ENCODE measurements at regions not wholly inside any gene's neighbourhood (a gene's known extent, or its start where the extent isn't known, plus 50 kb on each side); places are given as distances from the start of the nearest gene placed in this dataset.

DNA sequence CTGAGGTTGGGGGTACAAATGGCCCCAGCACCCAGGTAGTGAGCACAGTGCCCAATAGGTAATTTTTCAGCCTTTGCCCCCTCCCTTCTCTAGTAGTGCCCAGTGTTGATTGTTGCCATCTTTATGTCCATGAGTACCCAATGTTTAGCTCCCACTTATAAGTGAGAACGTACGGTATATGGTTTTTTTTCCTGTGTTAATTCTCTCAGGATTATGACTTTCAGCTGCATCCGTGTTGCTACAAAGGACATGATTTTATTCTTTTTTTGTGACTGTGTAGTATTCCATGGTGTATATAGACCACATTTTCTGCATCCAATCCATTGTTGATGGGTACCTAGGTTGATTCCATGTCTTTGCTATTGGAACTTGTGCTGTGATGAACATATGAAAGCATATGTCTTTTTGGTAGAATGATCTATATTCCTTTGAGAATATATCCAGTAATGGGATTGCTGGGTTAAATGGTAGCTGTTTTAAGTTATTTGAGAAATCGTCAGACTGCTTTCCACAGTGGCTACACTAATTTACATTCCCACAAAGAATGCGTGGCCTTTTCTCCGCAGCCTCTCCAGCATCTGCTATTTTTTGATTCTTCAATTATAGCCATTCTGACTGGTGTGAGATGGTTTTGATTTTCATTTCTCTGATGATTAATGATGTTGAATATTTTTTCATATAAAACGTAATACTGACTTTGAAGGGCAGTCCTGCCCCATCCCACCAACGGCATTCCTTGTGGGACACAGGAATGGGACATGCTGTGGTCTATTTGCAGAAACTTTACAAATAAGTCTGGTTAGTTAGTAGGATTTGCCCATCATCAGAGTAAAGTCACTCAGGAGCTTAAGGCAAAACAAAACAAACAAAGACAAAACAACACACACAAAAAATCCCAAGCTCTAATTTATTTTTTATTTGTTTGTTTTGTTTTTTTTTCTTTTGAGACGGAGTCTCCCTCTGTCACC, 135.0 kb downstream of the MYCN start:
- no peak overlapping the region for H3K27ac ChIP-seq (ENCODE audit: insufficient read depth in 1 of 2, low read depth in 1 of 2, low read length in 2 of 2, poor library complexity in 1 of 2, severe bottlenecking in 2 of 2)
- ChIA-PET CTCF (interaction anchor here (0.6 to 1.6 kb wide), 2 partner anchors 14 to 413 kb away, joined by 3 read pairs; no protein-coding TSS in a partner anchor), POLR2A (no interaction called here)
- H3K36me3 ChIP-seq (ENCODE audit: control insufficient read depth in 4 of 4, insufficient read depth in 4 of 4, low read length in 3 of 4): no peaks in the 10 kb centered on the region
- H3K4me3 ChIP-seq (ENCODE audit: control insufficient read depth in 1 of 7, extremely low read depth in 1 of 7, insufficient read depth in 4 of 7, low read depth in 2 of 7, low read length in 6 of 7): no peak overlapping the region
- whole genome bisulfite sequencing (ENCODE audit: insufficient coverage): 100% methylated on average over 1 of the region's 9 CpGs
- no peaks in the 10 kb centered on the region for H3K9me3 ChIP-seq (ENCODE audit: control extremely low read depth in 1 of 5, control insufficient read depth in 4 of 5, insufficient read depth in 2 of 5, low read depth in 1 of 5, low read length in 4 of 5)
- H3K4me1 ChIP-seq (ENCODE audit: control extremely low read depth in 1 of 4, control insufficient read depth in 4 of 4, insufficient read depth in 4 of 4, low read length in 3 of 4): no peaks in the 10 kb centered on the region
- no peak for DNase-seq
- H3K27me3 ChIP-seq (replicated peaks in 2 of 5; ENCODE audit: control insufficient read depth in 4 of 5, insufficient read depth in 5 of 5, low read length in 4 of 5): peaks cover 0 to 2% (median 0%) of the 10 kb centered on the region in 5 experiments

DNA sequence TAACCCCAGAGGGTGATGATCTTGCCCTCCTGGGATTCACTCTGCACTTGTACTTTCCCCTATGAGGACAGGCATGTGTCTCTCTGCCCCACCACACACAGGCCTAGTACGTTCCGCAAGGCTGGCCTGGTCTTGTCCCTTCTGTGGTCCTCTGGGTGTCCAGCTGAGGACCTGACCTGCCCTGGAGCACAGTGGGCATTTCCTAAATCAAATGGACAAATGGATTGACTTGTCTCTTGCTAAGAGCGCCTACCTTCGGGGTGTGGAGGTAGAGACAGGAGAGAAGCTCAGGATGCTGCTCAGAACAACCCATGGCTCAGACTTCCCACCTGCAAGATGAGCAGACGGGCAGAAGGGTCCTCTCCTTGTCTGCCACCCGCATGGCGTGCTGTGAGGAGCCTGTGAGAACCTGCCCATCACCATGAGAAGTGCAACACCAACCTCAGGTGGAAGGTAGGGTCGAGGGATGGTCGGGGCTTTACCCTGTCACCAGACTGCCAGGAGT, 133.6 kb downstream of the MYCN start:
- 98% methylated on average over 9 of the region's 9 CpGs for WGBS (ENCODE audit: insufficient coverage)
- peaks cover 0 to 2% (median 0%) of the 10 kb centered on the region in 5 experiments for H3K27me3 ChIP-seq (replicated peaks in 2 of 5; ENCODE audit: control insufficient read depth in 4 of 5, insufficient read depth in 5 of 5, low read length in 4 of 5)
- POLR2A ChIA-PET: no interaction called here
- H3K36me3 ChIP-seq (ENCODE audit: control insufficient read depth in 4 of 4, insufficient read depth in 4 of 4, low read length in 3 of 4): no peaks in the 10 kb centered on the region
- DNase-seq: no peak
- no peaks in the 10 kb centered on the region for H3K4me1 ChIP-seq (ENCODE audit: control extremely low read depth in 1 of 4, control insufficient read depth in 4 of 4, insufficient read depth in 4 of 4, low read length in 3 of 4)
- no peak overlapping the region for H3K4me3 ChIP-seq (ENCODE audit: control insufficient read depth in 1 of 7, extremely low read depth in 1 of 7, insufficient read depth in 4 of 7, low read depth in 2 of 7, low read length in 6 of 7)
- CTCF ChIA-PET: interaction anchor here (1.6 kb wide), 1 partner anchor 15 kb away, joined by 3 read pairs; no protein-coding TSS in a partner anchor
- H3K27ac ChIP-seq (ENCODE audit: insufficient read depth in 1 of 2, low read depth in 1 of 2, low read length in 2 of 2, poor library complexity in 1 of 2, severe bottlenecking in 2 of 2): no peak overlapping the region
- H3K9me3 ChIP-seq (ENCODE audit: control extremely low read depth in 1 of 5, control insufficient read depth in 4 of 5, insufficient read depth in 2 of 5, low read depth in 1 of 5, low read length in 4 of 5): no peaks in the 10 kb centered on the region

DNA sequence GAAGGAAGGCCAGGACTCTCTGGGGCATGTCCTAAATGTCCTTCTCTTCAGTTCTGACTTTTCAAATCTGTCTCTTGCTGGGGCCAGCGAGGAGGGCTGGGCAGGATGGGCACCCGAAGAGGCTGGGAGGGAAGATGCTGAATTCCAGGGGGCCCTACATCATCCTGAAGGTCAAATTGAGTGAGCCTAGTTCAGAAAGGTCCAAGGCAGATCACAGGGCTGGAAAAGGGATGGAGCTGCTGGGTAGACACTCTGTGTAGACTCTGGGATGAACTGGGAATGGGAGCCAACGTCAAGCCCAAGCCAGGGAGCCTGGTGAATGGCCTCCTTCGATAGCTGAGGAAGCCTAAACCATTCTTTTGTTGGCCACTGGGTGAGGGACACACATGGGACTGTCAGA, 133.1 kb downstream of the MYCN start:
- POLR2A ChIA-PET: no interaction called here
- Histone ChIP-seq H3K4me1 (ENCODE audit: control extremely low read depth in 1 of 4, control insufficient read depth in 4 of 4, insufficient read depth in 4 of 4, low read length in 3 of 4) (no peaks in the 10 kb centered on the region), H3K9me3 (ENCODE audit: control extremely low read depth in 1 of 5, control insufficient read depth in 4 of 5, insufficient read depth in 2 of 5, low read depth in 1 of 5, low read length in 4 of 5) (no peaks in the 10 kb centered on the region), H3K27ac (ENCODE audit: insufficient read depth in 1 of 2, low read depth in 1 of 2, low read length in 2 of 2, poor library complexity in 1 of 2, severe bottlenecking in 2 of 2) (no peak overlapping the region), H3K4me3 (ENCODE audit: control insufficient read depth in 1 of 7, extremely low read depth in 1 of 7, insufficient read depth in 4 of 7, low read depth in 2 of 7, low read length in 6 of 7) (no peak overlapping the region), H3K36me3 (ENCODE audit: control insufficient read depth in 4 of 4, insufficient read depth in 4 of 4, low read length in 3 of 4) (no peaks in the 10 kb centered on the region), H3K27me3 (replicated peaks in 2 of 5; ENCODE audit: control insufficient read depth in 4 of 5, insufficient read depth in 5 of 5, low read length in 4 of 5) (peaks cover 0 to 2% (median 0%) of the 10 kb centered on the region in 5 experiments)
- CTCF ChIA-PET: no interaction called here
- DNase-seq: no peak
- WGBS (ENCODE audit: insufficient coverage): 97% methylated on average over 4 of the region's 4 CpGs

DNA sequence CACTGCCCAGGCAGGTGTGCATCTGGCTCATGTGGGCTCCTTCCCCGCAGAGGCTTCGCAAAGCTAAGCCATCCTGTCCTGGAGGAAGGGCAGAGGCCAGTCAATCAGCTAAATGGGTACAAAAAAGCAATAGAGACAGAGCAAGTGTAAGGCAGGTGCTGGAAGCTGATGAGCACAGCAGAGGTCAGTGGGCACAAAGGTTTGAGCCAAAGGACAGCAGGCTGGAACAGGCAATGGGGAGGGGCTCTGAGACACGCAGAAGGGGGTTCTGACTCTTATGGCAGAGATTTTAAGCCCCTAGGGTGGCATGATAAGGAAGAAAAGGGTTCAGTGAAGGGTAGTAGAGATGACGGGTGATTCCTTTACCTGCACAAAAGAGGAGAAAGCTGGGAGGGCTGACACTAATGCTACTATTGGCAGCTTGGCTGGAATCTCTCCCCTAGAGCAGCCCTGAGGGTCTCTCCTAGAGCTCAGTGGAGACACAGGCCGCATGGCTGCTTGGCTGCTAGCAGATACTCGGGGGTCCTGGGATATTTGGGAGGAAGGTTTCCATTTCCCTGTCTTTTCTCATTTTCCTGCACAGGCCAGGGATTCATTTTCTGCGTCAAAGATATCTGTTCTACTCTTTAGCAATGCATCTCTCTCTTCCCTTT, 132.4 kb downstream of the MYCN start:
- CTCF ChIA-PET: no interaction called here
- WGBS (ENCODE audit: insufficient coverage): 99% methylated on average over 6 of the region's 7 CpGs

DNA sequence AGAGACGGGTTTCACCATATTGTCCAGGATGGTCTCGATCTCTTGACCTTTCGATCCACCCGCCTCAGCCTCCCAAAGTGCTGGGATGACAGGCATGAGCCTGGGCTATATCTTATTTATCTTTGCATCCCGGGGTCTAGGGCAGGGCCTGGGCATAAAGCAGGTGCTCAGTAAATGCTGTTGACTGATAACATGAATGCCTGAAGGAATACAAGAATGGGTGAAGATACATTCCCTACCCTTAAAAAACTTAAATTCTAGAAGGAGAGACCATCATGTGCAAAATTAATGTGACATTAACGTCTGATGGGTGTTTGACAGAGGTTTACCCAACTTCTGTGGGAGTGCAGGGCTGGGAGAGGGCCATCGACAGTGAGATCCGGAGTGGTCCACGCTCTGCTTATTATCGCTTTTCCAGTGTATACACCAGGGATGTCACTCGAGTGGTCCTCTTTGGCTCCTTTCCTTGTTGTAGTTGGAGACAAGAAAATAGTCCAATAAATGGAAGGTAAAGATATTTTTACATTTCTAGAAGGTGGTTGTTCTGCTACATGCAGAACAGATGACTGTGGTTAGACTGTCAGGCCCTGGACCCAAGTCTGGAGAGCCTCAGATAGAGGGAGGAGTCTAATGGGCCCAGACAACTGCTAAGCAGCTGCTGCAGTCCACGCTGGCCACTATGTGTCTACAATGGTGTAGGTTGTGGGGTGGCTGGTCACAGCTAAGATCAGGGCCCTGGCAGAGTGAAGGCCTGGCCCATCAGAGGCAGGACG, 131.7 kb downstream of the MYCN start:
- DNase-seq: no peak
- POLR2A ChIA-PET: no interaction called here
- Histone ChIP-seq H3K36me3 (ENCODE audit: control insufficient read depth in 4 of 4, insufficient read depth in 4 of 4, low read length in 3 of 4) (no peaks in the 10 kb centered on the region), H3K4me1 (ENCODE audit: control extremely low read depth in 1 of 4, control insufficient read depth in 4 of 4, insufficient read depth in 4 of 4, low read length in 3 of 4) (no peaks in the 10 kb centered on the region), H3K27ac (ENCODE audit: insufficient read depth in 1 of 2, low read depth in 1 of 2, low read length in 2 of 2, poor library complexity in 1 of 2, severe bottlenecking in 2 of 2) (no peak overlapping the region), H3K4me3 (ENCODE audit: control insufficient read depth in 1 of 7, extremely low read depth in 1 of 7, insufficient read depth in 4 of 7, low read depth in 2 of 7, low read length in 6 of 7) (no peak overlapping the region), H3K27me3 (replicated peaks in 2 of 5; ENCODE audit: control insufficient read depth in 4 of 5, insufficient read depth in 5 of 5, low read length in 4 of 5) (no peaks in the 10 kb centered on the region), H3K9me3 (ENCODE audit: control extremely low read depth in 1 of 5, control insufficient read depth in 4 of 5, insufficient read depth in 2 of 5, low read depth in 1 of 5, low read length in 4 of 5) (no peaks in the 10 kb centered on the region)
- 97% methylated on average over 11 of the region's 13 CpGs for WGBS (ENCODE audit: insufficient coverage)
- CTCF ChIA-PET: no interaction called here

More for the DNA sequence above, 132.4 kb downstream of the MYCN start:
- no peak for DNase-seq
- Histone ChIP-seq H3K27me3 (replicated peaks in 2 of 5; ENCODE audit: control insufficient read depth in 4 of 5, insufficient read depth in 5 of 5, low read length in 4 of 5) (no peaks in the 10 kb centered on the region), H3K4me3 (ENCODE audit: control insufficient read depth in 1 of 7, extremely low read depth in 1 of 7, insufficient read depth in 4 of 7, low read depth in 2 of 7, low read length in 6 of 7) (no peak overlapping the region), H3K27ac (ENCODE audit: insufficient read depth in 1 of 2, low read depth in 1 of 2, low read length in 2 of 2, poor library complexity in 1 of 2, severe bottlenecking in 2 of 2) (no peak overlapping the region), H3K4me1 (ENCODE audit: control extremely low read depth in 1 of 4, control insufficient read depth in 4 of 4, insufficient read depth in 4 of 4, low read length in 3 of 4) (no peaks in the 10 kb centered on the region), H3K36me3 (ENCODE audit: control insufficient read depth in 4 of 4, insufficient read depth in 4 of 4, low read length in 3 of 4) (no peaks in the 10 kb centered on the region), H3K9me3 (ENCODE audit: control extremely low read depth in 1 of 5, control insufficient read depth in 4 of 5, insufficient read depth in 2 of 5, low read depth in 1 of 5, low read length in 4 of 5) (no peaks in the 10 kb centered on the region)
- POLR2A ChIA-PET: no interaction called here

DNA sequence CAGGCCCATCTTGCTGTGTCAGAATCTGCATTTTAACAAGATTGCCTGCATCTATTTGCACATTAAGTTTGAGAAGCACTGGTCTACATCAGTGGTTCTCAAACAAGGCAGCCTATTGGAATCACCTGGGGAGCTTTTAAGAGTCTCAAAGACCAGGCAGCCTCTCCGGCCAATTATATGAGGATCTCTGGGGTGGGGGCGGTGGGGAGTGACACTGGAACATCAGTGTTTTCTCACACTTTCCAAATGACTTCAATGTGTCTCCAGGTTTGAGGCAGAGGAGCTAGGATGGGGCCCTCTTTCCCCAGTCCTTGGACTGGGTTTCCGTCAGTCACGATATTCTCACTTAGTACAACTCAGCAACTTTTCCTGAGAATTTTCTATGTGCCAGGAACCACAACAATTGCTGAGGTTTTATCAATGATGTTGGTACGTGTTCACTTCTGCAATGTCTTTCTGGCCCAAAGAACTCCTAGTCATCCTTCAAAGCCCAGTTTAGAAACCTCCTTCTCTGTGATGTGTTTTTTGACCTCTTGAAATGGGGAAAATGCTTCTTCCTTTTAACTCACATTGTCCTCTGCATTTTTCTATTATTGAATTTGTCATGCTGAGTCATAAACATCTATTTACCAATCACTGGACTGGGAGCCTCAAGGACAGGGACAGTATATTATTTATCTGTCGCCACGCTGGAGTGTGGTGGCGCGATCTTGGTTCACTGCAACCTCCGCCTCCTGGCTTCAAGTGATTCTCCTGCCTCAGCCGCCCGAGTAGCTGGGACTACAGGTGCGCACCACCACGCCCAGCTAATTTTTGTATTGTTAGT, 130.9 kb downstream of the MYCN start:
- H3K4me1 ChIP-seq (ENCODE audit: control extremely low read depth in 1 of 4, control insufficient read depth in 4 of 4, insufficient read depth in 4 of 4, low read length in 3 of 4): no peaks in the 10 kb centered on the region
- no peak overlapping the region for H3K27ac ChIP-seq (ENCODE audit: insufficient read depth in 1 of 2, low read depth in 1 of 2, low read length in 2 of 2, poor library complexity in 1 of 2, severe bottlenecking in 2 of 2)
- POLR2A ChIA-PET: no interaction called here
- H3K9me3 ChIP-seq (ENCODE audit: control extremely low read depth in 1 of 5, control insufficient read depth in 4 of 5, insufficient read depth in 2 of 5, low read depth in 1 of 5, low read length in 4 of 5): no peaks in the 10 kb centered on the region
- WGBS (ENCODE audit: insufficient coverage): 96% methylated on average over 10 of the region's 14 CpGs
- H3K27me3 ChIP-seq (replicated peaks in 2 of 5; ENCODE audit: control insufficient read depth in 4 of 5, insufficient read depth in 5 of 5, low read length in 4 of 5): no peaks in the 10 kb centered on the region
- no peaks in the 10 kb centered on the region for H3K36me3 ChIP-seq (ENCODE audit: control insufficient read depth in 4 of 4, insufficient read depth in 4 of 4, low read length in 3 of 4)
- no peak overlapping the region for H3K4me3 ChIP-seq (ENCODE audit: control insufficient read depth in 1 of 7, extremely low read depth in 1 of 7, insufficient read depth in 4 of 7, low read depth in 2 of 7, low read length in 6 of 7)
- CTCF ChIA-PET: no interaction called here
- no peak for DNase-seq

All from common myeloid progenitor, CD34-positive (primary cell).